GM19099 (cell line): ENCODE measurements at regions not wholly inside any gene's neighbourhood (a gene's known extent, or its start where the extent isn't known, plus 50 kb on each side); places are given as distances from the start of the nearest gene placed in this dataset.

Experiments
- POLR2A ChIP-seq: IDR thresholded peaks from 3 replicates; pipeline ENCODE4 v1.6.1; 2011; ENCODE audit warnings: low read depth; ENCODE audit not compliant: insufficient read length; ENCODE audit errors: extremely low read depth

- no peak for TF ChIP-seq POLR2A
These were observed 1001.1 kb downstream of the BRD1 start for GRCh38 chr22:48826546-48826945.

- TF ChIP-seq POLR2A, result no peak
These were observed 1001.7 kb downstream of the BRD1 start for GRCh38 chr22:48825802-48826520.

- no peak for TF ChIP-seq POLR2A
These were observed 1002.7 kb downstream of the BRD1 start for GRCh38 chr22:48824712-48825651.

GRCh38 chr22:48823941-48824340 is 1003.7 kb downstream of the BRD1 start:
- no peak for TF ChIP-seq POLR2A

GRCh38 chr22:48822278-48823233 is 1005.1 kb downstream of the BRD1 start:
- TF ChIP-seq POLR2A, result no peak

- no peak for TF ChIP-seq POLR2A
These were observed 1005.9 kb downstream of the BRD1 start for GRCh38 chr22:48821727-48822126.

GRCh38 chr22:48821346-48821690 is 1006.4 kb downstream of the BRD1 start:
- TF ChIP-seq POLR2A, result no peak

- no peak for TF ChIP-seq POLR2A
These were observed 1007.0 kb downstream of the BRD1 start for GRCh38 chr22:48820481-48821345.

GRCh38 chr22:48819961-48820360 is 1007.7 kb downstream of the BRD1 start:
- no peak for TF ChIP-seq POLR2A

- TF ChIP-seq POLR2A, result no peak
These were observed 1008.4 kb downstream of the BRD1 start for GRCh38 chr22:48819232-48819631.

- no peak for TF ChIP-seq POLR2A
These were observed 1015.8 kb downstream of the BRD1 start for GRCh38 chr22:48811885-48812284.

GRCh38 chr22:48808038-48808960 is 1019.4 kb downstream of the BRD1 start:
- no peak for TF ChIP-seq POLR2A

- TF ChIP-seq POLR2A, result no peak
These were observed 1020.5 kb downstream of the BRD1 start for GRCh38 chr22:48807155-48807554.
